Midbrain (tissue), 1 donor: ENCODE measurements at regions not wholly inside any gene's neighbourhood (a gene's known extent, or its start where the extent isn't known, plus 50 kb on each side); places are given as distances from the start of the nearest gene placed in this dataset.

ENCODE experiments used
- DNase-seq: peaks from one replicate; lab custom pipeline; 2025; lab: John Stamatoyannopoulos, UW

DNA sequence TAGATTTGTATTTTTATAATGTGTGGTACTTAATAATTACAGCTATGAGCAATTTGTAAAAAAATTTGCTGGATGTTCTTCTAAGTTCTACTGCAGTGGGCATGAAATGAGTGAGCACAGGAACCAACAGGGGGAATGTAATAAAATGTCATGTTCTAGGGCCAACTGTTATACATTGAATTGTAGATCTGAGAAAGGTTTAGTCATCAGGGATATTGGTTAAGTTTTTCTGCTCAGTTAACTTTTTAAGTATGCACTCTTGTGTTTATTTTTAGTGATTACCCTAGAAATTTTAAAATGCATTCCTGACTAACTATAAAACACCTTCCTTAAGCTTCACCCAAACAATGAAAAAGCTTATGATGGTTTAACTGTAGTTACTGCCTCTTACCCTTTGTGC is 101.8 kb downstream of the CAND1 start:
- no peak for DNase-seq

DNA sequence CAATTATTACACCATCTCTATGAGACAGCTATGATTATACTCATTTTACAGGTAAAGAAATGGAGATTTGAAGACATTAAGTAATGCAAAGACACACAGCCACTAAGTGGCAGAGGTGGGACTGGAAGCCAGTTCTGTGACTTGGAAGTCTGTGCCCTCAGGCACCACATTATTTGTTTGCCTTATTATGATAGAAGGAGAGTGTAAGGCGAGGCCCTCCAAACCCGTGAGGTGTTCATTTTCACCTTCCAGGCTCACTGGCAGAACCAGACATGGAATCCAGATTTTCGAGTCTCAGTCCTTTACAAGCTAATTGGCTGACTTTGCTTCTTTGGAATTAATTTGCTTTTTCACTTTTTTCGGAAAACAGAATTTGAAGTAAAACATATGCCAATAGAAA is 107.9 kb downstream of the CAND1 start:
- no peak for DNase-seq

DNA sequence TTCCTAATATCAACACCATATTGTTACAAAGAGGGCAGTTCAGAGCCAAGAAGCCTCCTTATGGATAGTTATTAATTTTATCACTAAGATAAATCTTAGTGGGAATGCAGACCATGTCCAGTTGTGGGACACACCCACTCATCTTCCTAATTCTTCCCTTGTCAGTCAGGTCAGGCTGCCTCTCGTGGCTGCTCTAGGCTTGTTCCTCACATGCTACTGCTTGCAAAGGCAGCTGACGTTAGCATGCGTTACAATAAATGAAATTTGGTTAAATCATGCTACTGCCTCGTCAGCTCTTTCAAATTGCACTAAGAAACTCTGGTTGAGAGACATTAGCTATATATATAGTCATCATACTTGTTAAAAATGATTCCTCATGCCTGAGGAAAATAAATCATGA is 108.4 kb downstream of the CAND1 start:
- no peak for DNase-seq

DNA sequence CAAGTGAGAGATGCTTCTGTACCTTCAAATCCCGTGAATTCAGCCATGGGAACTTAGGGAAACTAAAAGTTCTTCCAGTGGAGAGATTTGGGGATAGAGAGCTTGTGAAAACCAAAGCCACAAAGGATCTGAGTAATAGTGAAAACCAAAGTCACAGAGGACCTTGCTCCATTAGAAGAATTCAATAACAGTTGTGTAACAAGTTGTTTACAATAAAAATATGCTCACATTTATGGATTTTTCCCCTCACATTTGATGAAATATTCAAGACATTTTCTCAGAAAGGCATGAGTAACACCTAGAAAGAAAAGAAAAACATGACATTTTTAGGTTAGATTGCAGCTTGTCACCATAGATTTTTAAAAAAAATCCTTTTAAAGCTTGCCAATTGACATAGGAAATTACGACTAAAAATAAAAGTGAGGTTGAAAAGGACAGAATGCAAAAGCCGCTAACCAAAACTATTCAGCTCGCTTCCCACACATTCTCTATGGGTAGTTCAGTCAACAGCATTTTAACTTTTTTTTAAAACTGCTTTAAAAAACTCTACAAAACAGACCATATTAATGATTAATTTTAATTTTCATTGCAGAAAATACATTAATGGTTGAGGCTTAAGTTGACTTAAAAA is 113.2 kb downstream of the CAND1 start:
- DNase-seq = no peak

DNA sequence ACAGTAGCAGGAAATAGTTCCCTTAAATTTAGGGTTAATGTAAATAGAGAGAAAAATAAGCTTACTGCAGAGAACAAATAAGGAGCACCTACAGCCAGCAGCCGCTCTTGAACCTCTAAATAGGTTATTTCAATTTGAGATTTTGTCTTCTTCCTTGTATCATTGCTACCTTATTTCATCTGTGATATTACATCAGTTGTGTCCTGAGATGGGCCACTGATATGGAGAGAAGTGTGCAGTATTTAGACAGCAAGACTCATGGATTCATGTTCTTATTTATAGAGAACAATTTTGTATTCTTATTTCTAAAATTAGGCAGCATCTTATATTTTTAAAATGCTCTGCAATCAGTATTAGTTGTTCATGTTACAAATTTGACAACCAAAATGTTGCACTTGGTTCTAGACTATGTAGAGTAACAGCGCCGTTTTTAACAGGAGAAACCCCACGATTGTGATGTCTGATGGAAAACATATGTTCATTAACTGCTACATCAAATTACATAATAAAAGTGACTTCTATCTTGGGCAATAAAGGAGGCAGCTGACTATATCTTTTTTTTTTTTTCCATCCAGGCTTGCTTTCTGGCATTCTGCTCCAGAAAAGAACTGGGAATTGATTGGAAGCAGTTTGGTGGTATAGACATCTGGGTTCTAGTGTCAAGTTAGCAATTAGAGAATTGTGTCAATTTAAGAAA is 117.9 kb downstream of the CAND1 start:
- no peak for DNase-seq

DNA sequence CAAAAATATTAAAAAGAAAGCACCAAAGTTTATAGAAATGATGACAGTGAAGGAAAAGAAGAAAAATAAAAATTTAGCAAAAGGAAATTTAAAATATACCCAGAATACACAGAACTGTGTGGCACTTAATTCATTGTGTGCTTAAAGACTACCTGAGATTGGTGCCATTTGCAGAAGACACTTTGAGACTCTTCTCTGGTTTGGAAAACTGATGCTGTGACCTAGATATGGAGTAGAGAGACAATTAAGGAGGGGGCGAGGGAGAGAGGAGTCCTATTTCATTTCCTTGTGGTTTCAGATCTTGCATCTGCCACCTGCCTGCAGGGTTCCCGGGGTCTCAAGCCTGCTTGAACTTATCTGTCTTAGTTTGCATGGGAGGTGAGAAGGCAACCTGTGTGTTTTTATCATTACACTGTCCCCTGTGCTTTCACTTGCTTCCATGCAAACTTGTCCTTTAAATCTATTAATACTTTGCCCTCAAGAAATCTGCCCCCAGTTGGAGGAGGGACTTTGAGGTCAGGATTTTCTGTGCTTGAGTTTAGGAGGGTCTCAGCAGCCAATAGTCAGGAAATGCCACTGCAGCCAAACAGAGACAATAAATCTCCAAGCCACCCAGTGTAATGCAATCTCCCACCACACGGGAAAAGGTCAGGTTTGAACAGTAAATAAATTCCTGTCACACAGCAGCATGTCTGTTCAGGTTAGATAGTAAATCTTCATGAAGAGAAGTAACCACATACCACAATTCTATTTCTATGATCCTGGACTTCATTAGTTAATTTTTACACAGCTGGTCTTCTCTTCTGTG is 119.4 kb downstream of the CAND1 start:
- DNase-seq = no peak

DNA sequence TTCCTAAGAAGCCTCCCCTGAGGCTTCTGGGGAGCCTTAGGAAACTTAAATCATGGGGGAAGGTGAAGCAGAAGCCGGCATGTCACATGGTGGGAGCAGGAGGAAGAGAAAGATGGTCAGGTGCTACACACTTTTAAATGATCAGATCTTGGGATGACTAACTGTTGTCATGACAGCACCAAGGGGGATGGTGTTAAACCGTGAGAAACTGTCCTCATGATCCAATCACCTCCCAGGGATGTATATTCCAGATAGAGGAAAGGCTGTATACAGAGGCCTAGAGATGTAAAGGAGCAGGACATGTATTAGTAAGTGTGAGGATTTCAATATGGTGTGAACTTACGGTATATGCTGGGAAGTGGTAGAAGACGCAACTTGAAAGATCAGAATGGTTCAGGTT is 121.1 kb downstream of the CAND1 start:
- DNase-seq = no peak

DNA sequence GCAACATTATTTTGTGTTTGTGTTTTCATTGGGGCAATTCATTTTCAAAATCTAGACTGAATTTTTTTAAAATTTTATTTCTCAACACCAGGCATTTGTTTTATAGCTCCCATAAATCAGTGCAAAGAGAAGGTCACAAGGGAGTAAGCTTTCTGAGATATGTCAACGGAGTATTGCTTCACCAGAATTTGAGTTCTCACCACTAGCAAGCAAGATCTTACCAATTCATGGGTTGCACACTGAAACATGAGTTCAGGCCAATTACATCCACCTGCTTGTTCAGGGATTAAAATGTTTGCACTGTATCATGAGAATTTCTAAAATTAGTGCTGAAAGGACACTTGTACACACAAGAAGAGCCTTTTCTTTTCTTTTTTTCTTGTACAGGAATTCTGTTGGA is 121.9 kb downstream of the CAND1 start:
- no peak for DNase-seq

DNA sequence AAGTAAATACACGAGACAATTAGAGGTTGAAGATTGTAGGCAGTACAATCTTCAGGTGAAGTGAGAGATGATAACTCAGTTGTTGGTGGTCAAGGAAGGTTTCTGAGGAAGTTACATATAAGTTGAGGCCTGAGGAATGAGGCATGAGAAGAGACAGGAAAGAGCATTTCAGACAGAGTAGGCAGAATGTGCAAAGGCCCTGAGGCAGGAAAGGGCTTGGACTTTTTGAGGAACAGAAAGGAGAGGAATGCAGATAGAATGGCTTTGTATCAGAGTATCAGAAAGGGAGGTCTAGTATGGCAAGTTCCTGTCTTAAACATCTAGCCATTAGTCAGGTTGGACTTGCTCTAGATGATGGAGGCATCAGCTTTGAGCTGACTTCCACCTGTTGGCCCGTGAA is 122.5 kb downstream of the CAND1 start:
- no peak for DNase-seq

DNA sequence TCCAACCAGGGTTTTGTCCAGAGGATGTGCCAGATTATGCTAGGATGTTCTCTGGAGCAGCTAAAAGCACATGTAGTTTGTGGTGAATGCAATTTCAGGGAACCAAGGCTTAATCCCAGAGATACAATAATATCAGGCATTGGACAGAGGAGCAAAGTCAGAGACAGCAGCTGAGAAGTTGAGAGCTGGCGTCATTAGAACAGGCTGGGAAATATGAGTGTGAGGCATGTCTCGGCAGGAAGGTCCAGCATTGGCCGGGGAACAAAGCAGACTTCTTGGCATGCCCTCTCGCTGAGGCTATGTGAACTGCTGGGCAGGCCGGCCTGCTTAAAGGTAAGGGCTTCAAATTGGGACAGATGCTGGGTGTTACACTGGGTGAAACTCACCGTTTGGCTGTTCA is 125.4 kb downstream of the CAND1 start:
- DNase-seq = no peak

DNA sequence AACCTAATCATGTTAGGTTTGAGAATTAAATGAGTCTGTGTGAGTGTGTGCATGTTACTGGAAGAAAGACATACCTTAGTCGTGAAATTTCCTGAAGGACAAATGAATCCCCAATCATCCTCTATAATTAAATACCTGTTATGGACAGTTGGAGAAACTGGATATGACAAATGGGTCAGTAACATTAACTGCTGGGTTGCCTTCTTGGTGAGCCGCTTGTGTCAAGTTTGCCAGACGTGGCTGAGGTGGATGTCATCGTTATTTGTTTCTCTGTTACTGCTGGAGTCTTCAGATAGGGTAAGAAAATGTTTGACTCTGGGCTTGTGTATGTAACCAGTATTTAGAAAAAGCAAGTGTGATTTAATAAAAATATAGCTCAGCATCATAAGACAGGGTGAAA is 131.6 kb downstream of the CAND1 start:
- DNase-seq = no peak

DNA sequence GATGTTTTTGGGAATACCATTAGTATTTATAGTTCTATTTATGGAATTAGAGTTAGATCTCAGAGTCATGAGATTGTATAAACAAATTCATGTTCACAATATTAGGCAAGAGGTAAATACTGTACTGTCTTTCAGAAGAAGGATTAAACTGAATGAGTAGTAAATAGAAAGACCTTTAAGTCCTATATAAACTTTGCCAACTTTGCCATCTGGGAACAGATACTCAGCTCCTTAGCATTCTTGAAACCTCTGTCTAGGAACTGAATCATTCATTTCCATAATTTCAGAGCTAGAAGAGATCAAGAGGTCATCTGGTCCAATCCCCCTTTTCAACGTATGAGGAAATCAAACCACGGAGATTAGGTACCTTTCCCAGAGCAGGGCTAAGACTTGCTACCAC is 141.1 kb downstream of the CAND1 start:
- no peak for DNase-seq

DNA sequence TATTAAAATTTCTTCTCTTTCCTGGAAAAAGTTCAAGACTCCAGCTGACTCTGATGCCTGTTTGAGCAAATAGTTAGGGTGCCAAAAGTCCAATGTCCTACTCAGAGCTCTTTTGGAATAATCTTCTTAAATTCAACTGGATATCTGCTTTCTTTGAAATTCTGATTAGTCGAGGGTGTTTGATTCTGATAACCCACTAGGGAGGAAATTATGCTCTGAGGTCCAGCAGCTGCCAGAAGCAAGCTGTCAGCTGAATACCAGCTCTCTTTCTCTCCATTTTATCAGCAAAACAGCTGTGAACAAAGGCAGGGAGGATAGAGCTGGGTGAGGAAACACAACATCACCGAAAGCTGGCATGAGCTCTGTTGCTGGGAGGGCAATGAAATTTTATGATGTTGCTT is 141.5 kb downstream of the CAND1 start:
- DNase-seq = no peak

DNA sequence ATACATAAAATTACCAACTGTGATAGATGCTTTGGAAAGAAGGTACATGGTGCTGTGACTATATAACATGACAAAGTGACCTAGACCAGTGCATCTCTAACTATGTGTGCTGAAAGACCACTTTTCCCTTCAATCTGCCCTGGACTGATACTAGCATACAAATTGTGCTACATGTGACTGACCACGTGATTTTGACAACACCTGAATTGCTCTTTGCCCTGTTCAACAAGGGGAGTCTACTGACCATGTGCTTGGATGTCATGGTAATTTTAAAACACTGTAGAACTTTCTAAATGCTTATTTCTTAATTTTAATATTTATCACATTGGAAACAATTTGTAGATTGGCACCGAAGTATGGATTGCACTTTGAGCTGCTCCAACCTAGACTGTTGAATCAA is 142.4 kb downstream of the CAND1 start:
- DNase-seq = no peak

DNA sequence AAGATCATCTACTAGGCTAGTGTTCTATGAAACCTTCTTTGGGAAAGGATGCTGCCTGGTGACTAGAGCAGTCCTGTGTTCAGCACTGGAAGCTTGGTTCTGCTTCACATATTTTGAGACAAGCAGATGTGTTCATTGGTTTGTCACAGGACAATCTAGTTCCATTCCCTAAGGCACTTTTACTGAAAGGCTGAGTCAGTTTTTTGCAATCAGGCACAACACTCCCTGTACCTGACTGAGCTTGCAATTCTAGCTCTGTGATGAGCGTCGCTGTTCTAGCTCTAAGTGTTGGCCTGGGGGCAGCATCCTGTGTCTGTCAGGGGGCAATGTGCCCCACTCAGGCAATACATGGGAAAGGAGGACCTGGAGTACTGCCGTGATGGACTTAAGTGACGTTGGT is 144.4 kb downstream of the CAND1 start:
- DNase-seq = no peak

DNA sequence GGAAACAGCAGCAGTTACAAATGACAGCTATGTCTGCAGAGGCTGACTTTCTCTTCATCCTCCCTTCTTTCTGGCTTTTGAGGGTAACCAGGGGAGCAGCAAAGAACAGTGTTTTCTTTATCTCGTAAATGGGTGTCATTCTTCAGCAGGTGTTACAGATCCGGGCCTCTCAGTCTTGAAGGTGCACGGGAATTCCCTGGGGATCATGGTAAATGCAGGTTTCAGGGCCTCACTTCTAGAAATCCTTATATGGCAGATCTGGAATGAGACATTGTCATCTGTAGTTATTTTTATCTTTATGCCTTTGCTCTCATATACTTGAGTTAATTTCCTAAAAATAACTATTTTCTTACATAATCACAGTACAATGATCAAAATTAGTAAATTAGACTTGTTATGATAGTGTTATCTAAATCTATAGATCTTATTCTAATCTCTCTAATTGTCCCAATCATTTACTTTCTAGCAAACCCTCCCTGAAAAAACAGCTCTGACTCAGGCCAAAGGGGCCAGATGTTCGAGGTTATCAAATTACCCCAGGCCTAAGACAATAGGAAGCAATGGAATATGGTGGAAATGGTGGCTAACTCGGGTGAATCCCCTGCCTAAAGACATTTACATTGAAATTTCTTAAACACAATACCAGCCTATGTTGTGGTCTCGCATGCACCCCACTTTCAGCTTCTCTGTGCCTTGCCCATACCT is 145.0 kb downstream of the CAND1 start:
- DNase-seq = no peak

DNA sequence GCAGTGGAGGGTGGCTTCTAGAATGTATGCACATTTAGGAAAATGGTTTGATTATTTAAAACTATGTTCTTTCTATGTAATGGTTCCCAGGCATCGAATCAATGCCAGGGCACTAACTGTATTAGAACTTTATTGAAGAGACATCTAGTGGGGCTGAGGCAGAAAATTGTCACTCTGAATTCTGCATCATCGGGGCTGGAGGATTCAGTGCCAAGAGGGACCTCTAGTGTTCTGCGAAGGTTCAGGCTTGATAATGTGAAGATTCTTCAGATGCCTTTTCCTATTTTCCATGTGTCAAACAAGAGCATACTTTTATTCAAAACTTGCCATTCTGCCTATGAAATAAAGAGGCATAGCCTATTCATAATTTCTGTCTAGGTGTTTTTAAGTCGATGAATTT is 146.3 kb downstream of the CAND1 start:
- peak; percentile 61 for DNase-seq

DNA sequence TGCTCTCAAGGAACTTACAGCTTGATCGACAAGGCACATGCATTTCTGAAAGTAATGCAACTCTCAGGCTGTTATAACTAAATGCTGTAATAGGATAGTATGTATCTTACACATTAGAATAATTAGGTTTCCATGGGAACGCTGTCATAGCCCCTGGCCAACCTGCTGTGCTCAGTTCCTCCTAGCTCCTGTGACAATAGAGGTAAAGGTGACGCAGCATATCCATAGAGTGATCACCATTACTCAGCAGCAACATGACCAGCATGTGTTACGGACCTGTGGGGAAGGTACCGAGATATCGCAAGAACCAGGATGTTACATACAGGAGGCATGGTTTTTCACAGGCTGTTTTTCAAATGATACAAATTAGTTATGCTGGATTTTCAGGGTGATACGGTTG is 150.7 kb downstream of the CAND1 start:
- DNase-seq = no peak

DNA sequence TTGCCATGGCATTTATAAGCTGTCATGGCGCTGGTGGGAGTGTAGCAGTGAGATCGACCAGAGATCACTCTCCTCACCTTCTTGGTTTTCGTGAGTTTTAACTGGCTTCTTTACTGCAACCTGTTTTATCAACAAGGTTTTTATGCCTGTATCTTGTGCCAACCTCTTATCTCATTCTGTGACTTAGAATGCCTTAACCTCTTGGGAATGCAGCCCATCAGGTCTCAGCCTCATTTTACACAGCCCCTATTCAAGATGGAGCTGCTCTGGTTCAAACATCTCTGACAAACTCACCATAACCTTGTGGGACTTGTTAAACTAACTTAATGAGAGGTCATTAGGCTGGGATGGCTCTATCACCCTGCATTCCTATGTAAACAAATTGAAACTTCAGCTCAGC is 151.3 kb downstream of the CAND1 start:
- DNase-seq = no peak

DNA sequence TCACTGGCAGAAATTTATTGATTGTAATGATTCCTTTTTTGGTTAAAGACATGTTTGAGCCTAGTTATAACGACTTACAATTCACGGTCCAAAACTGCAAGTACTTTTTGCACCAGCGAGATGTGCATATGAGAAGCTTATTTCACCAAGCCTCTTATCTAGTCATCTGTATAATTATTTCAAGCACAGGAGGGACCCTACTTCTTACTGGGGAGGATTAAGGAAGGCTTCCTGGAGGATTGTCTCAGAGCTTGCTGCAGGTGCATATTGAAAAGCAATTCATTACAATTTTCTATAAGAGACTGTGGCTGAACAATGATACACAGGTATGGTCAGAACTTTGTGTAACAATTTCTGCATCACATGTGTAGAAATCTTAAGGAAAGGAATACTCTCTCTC is 152.9 kb downstream of the CAND1 start:
- DNase-seq = no peak

DNA sequence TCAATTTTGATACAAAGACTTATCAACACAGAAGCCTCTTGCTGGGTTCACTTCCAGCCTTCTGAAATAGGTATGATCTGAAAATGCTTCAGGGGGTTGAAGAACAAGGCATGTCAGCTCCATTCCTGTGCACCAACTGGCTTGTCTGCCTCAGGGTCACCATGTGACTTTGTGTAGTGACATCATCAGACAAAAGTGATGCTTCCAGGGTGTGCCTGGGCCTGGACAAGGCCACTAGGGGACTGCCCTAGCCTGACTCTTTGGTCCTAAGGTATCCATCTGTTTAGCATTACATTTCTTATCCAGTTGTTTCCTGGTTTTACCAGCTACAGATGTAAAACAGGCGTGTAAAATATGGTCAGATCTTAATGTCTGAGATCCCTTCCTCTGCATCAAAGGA is 155.6 kb downstream of the CAND1 start:
- DNase-seq = no peak

DNA sequence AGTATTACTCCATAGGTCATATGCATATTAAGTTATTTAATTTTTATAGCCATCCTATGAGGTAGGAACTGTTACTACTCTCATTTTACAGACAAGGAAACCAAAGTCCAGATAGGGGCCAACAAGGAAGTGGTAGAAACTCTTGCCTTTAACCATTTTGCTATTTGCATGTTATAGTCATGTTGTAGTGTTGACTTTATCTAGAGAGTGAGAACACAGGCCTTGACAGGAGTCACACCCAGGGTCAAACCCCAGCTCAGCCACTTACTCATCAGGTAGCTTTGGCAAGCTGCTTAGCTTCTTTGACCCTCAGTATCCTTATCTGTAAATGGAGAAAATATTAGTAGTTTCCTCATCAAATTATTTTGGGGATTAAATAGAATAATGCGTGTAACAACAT is 156.2 kb downstream of the CAND1 start:
- DNase-seq = no peak

DNA sequence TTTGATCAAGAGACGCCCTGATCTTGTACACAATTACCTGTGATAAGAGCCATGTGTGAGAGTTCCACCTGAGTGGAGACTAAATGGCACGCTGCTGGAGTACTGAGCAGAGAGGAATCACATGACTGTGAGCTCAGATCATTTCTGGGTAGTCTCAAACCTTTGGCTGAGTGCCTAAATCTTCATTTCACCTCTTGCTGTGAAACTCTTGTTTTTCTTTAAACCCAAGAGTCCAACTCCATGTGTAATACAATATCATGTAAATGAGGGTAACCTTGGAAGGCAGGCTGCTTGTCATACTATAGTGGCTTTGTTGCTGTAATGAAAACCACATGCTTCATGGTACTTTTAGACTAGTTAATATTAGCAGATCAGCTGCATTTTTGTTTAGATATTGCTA is 156.9 kb downstream of the CAND1 start:
- DNase-seq = no peak
